CD4-positive, alpha-beta T cell treated with Interleukin-4 for 4 hours (primary cell): ENCODE measurements at regions not wholly inside any gene's neighbourhood (a gene's known extent, or its start where the extent isn't known, plus 50 kb on each side); places are given as distances from the start of the nearest gene placed in this dataset.
"Not testable (repeated sequence)": the region's sequence is repeated elsewhere in the genome, so short reads cannot be mapped to it uniquely, and the experiment has no call there.

Experiments used
- DNase-seq: peaks from one replicate; pipeline ENCODE4 v3.0.0-alpha.2; 2020

DNA sequence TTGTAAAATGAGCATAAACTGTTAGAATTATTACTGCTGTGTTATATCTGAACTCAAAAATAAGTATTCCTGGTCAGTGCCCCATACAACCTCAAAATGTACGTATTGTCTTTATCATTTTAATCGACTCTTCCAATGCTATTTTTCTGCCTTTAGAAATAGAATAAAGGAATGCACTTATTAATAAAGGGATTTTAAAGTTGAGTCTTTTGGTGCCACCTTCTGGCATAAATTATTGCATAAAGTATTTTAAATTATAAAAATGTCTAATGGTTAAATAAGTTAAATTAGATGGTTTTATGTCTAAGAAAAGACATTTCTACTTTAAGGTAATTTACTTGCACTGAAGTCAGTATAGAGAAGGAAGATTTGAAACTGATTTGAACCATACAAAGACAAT, 424.0 kb upstream of the NDST4 start:
- no peak for DNase-seq

DNA sequence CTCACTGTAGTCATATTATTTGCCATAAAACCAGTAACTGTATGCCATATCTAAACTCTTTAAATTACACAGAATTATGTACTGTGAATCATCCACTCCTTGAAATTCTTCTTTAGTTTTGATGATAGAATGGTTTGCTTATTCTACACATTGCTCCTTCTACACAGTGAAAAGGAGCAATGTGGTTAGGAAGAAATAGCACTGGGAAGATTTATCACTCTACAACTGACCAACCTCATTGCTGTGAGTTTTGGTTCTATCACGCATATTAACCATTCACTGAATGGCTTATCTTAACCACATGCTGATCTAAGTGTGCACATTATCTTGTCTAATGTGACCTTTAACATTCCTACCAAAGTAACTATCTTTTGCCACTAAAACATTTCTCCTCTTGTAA, 415.7 kb upstream of the NDST4 start:
- no peak for DNase-seq

DNA sequence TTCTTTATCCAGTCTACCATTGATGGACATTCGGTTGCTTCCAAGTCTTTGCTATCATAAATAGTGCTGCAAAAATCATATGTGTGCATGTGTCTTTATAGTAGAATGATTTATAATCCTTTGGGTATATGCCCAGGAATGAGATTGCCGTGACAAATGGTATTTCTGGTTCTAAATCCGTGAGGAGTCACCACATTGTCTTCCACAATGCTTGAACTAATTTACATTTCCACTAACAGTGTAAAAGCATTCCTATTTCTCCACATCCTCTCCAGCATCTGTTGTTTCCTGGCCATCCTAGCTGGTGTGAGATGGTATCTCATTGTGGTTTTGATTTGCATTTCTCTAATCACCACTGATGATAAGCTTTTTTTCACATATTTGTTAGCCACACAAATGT, 406.1 kb upstream of the NDST4 start:
- not testable (repeated sequence) for DNase-seq

DNA sequence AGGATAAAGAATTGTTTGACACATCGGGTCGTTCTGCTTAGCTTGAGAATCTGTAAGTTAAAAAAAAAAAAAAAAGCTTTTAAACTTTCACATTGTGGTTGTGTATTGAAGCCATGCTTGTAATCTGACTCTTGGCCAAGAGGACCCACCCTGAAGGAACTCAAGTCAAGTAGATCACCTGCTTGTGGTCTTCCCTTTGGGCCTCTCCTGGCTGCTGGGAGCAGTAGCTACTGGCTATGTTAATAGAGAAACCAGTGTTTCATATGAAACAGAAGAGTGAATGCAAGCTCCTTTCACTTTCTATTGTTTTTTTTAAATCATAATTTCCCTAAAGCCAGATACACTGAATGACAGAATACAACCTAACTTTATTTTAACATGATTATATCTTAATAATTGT, 402.4 kb upstream of the NDST4 start:
- no peak for DNase-seq

DNA sequence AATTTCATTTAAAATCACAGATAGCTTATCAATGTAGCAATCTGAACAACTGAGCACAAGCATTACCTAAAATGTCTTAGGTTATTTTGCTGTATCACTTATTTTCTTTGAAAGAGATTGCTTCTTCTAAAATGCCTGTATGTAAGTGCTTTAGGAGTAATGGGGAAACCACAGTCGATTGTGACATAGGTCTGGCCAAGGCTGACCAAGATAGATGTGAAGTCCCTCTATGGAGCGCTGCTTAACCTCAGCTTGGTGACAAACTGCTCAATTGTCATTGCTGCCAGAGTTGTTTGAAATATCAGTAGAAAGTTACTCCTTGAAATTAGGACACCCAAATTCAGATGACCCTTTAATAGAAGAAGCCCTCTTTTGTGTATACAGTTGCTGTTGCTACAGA, 401.9 kb upstream of the NDST4 start:
- no peak for DNase-seq

DNA sequence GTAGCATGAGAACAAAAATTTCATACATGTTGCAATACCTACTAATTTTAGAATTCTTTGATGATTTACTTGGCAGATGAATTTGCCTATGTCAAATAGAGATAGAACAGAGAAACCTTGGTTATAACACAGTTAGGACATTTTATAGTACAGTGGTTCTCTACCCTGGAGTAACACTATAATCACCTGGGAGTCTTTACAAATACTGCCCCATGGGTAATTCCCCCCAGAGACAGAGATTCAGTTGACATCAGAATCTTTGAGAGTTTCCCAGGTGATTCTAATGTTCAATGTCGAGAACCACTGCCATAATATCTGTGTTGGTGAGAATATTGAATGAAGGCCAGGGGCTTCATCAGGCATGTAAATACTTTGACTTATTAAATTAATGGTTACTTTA, 401.3 kb upstream of the NDST4 start:
- no peak for DNase-seq

DNA sequence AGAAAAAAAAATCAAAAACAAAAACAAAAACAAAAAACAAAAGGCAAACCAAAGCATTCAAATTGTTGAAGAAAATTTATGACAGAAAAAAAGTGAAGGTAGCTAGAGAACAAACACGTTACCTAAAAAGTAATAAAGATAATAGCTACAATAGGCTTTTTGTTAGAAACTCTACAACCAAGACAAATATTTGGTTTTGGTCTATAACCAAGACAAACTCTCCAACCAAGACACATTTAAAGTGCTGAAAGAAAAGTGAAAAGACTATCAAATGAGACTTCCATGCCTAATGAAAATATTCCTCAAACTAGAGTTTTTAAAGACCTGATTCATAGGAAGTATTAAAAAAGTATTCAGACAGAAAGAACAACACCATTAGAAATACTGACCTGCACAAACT, 391.9 kb upstream of the NDST4 start:
- no peak for DNase-seq

DNA sequence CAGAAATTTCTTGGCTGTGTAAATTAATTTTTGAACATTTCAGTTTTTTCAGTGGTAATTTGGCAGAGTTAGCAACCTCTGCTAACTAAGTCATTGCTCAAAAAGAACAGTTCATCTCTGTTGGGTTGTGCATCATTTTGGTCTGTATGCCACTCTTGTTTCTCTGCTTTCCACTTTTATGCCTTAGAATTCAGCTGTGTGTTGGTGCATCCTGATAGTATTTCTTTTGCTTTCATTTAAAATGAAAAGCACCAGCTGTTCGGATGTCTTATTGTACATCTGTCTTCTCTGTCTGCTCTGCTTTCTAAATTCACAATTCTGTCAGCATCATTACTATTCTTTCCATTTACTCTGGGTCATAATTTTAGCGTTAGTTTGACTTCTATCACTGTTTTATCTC, 388.2 kb upstream of the NDST4 start:
- DNase-seq = no peak

DNA sequence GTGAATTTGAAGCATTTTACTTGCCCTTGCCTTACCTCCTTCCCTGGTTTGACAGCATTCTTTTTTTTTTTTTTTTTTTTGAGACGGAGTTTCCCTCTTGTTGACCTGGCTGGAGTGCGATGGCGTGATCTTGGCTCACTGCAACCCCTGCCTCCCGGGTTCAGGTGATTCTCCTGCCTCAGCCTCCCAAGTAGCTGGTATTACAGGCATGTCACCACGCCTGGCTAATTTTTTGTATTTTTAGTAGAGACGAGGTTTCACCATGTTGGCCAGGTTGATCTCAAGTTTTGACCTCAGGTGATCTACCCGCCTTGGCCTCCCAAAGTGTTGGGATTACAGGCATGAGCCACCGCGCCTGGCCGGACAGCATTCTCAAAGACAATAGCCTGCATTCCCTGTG, 380.4 kb upstream of the NDST4 start:
- not testable (repeated sequence) for DNase-seq

DNA sequence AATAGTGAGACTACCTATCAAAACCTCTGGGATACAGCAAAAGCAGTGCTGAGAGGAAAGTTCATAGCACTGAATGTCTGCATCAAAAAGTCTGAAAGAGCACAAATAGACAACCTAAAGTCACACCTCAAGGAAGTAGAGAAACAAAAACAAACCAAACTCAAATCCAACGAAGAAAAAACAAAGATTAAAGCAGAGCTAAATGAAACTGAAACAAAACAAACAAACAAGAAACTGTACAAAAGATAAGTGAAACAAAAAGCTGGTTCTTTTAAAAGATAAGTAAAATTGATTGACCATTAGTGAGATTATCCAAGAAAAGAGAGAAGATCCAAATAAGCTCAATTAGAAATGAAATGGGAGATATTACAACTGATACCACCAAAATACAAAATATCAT, 378.3 kb upstream of the NDST4 start:
- DNase-seq = no peak

DNA sequence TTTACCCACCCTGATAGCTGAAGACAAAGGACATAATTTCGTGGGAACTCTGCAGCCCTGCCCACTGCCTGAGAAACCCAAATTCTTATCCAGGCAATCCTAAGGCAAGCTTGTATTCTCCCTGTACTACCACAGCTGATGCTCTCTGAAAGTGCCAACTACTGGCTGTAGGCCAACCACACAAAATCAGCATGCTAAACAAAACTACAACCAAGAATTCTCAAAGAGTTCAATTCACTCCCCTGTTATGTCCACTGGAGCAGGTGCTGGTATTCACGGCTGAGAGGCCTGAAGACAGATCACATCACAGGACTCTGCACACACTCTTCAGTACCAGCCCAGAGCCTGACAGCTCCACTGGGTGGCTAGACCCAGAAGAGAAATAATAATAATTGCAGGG, 375.9 kb upstream of the NDST4 start:
- DNase-seq = no peak

DNA sequence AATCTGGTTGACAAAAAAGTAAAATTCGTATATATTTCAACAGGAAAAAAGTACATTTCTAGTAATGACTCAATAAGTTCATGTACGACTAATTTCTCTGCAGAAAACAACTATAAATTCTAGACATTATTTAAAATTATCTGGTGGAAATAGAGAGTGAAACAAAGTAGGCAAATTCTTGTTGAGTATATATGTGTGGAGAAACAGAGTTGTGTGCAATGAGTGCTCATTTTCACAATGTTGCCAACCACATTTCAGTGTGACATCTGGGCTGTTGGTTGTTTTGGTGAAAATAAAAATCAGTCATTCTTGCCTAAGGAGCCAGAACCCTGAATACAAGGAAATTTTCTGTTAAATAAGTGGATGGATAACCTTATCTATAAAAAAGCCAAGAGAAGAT, 372.0 kb upstream of the NDST4 start:
- no peak for DNase-seq

DNA sequence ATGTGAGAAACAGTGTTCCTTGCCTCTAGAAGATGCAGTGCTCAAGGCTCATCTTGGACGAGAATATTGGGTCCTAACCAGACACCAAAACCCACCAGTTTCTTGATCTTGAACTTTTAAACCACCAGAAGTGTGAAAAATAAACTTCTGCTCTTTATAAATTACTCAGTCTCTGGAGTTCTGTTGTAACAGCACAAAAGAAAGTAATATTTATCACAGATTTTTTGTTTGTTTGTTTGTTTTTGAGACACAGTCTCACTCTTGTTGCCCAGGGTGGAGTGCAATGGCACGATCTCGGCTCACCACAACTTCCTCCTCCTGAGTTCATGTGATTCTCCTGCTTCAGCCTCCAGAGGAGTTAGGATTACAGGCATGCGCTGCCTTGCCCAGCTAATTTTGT, 371.1 kb upstream of the NDST4 start:
- DNase-seq = no peak

DNA sequence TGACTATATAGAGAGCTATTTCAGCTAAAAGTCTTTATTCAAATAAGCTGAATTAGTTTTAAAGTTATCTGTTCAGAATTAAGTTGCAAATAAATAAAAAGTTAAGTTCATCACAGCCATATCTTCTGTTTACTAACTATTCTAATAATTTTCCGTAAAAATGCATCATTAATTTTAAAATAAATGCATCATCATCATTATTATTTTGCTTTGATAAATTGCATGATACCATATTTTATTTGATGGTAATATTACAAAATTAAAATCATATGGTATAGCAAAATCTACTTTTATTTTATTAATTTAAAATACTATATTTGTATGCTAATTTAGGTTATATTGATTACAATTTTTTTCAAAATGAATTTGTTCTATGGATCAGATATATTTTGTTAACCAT, 357.3 kb upstream of the NDST4 start:
- DNase-seq = no peak

DNA sequence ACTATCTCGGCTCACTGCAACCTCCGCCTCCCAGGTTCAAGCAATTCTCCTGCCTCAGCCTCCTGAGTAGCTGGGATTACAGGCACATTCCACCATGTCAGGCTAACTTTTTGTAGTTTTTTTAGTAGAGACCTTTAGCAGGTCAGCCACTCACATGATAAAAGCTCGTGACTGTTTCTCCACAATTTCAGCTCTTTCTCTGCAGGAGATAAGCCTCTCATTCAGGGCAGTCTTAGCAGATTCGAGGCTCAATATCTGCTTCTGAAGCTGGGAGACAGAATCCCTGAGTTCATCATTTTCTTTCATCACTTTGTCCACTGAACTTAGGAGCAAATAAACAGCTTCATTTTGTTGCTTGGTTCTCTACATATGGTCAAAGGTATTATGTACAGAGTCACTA, 345.9 kb upstream of the NDST4 start:
- not testable (repeated sequence) for DNase-seq

DNA sequence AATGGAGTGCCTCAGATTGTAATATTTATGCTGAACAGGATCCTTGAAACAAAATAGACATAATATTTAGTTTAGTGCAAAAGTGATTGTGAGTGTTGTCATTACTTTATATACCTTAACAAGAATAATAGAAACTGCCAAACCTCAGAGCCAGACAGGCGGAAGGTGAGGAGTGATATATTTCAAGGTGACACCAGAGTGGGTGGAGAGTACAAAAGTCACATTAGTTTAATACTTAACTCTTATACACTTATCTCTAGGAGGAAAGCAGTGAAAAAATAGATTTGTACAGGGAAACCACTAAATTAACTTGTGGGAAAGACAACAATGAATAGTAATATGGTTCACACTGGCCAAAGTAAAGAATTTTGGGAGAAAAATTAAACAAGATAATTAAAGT, 342.8 kb upstream of the NDST4 start:
- DNase-seq = no peak

DNA sequence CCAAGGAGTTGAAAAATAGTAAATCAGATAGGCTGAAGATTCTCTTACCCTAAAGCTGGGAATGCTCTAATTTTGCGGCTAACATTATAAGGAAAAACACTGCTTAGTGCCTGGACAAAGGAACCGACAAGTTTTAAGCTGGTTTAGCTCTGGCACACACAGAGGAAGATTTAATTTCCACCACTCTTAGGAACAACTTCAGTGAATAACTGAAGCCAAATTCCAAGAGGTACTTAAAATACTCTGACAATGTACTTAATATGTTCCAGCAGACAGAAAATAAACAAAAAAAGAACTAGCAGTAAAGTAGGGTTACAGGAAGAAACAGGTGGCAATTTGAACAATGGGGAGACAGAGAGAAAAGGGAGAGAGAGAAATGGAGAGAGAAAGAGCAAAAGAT, 340.8 kb upstream of the NDST4 start:
- no peak for DNase-seq

DNA sequence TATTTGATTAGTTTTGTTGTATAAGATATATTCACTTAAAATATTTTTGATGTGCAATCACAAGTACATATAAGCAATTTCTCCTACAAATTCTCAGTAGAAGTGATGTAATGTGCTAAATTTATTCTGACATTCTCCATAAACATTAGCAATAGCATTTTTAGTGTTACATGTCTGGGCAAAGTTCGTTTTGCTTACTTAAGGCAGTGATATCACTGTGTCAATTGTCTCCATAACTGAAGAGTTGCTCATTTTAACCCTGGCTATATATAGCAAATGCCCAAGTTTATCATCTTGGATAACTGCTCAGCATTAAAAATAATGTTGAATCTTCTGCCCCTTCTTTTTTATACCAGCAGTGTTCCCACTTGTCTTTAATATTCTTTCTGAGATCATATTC, 340.0 kb upstream of the NDST4 start:
- DNase-seq = no peak

DNA sequence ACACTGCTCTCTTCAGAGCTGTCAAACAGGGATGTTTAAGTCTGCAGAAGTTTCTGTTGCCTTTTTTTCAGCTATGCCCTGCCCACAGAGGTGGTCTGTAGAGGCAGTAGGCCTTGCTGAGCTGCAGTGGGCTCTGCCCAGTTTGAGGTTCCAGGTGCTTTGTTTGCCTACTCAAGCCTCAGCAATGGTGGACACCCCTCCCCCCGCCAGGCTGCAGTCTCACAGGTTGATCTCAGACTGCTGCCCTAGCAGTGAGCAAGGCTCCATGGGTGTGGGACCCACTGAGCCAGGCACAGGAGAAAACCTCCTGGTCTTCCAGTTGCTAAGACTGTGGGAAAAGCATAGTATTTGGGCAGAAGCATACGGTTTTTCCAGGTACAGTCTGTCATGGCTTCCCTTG, 338.8 kb upstream of the NDST4 start:
- DNase-seq = not testable (repeated sequence)

DNA sequence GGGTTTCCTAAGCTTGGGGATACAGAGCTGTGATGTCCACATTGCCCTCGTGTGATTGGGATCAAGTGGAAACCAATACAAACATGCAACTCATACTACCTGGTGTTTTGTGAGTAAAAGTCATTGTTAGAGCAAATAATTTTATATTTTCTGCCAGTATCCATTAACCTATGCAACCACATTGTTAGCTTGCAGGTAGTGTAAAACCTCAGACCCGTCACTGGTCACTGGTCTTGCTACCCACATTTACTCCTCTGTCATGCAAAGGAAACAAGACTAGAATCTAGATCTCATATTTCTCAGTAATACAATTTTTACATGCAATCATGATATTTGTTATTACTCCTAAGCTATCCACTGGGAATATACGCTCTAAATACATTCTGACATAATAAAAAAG, 324.3 kb upstream of the NDST4 start:
- DNase-seq = no peak

DNA sequence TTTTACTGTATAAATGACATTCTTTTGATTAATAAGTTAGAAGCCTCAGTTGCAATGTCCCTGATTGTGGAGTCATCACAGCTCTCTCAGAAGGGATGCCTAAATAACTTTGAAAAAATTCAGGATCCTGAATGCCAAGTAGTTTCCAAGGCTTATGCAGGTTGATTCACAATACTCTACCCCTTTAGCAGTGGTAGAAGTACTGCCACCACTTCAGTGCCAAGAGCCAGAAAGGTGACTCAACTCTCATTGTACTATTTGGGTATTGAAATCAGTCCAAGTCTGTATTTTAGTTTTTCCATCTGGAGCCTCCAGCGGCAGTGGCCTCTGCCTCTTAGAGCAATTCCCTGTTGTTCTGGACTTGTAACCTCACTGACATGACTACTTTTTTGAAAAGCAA, 320.1 kb upstream of the NDST4 start:
- DNase-seq = no peak

DNA sequence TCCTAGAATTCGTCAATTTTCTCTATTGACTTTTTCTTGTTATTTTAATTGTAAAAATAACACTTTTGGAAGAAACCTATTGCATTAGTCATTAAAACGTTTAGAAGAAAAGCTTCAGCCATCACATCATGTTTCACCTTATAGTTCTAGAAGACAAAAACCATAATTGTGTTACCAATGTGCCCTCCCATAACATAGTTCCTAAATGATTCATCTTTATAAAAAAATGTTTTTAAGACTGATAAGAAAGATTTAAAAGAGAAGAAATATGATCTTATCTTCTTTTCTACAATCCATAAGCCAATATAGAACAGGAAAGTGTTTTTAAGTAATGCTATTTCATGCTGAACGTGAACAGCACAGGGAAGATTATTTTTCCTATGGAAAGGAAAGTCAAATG, 316.6 kb upstream of the NDST4 start:
- DNase-seq = no peak

DNA sequence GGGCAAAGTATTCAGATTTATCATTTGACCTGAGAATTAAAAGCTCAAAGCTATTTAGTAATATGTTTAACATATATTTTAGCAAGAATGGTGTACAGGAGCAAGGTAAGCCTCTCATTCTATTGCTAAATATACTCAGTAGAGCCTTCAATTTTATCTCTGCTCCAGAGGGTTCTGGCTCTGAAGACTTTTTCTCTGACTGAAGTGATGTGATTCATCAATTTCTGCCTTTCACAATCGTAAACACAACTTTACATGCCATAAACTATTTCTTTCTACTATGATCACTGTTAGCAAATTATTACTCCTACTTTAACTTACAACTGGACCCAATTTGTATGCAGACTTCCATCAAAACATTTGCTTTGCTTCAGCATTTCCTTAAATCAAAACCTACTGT, 315.0 kb upstream of the NDST4 start:
- no peak for DNase-seq

DNA sequence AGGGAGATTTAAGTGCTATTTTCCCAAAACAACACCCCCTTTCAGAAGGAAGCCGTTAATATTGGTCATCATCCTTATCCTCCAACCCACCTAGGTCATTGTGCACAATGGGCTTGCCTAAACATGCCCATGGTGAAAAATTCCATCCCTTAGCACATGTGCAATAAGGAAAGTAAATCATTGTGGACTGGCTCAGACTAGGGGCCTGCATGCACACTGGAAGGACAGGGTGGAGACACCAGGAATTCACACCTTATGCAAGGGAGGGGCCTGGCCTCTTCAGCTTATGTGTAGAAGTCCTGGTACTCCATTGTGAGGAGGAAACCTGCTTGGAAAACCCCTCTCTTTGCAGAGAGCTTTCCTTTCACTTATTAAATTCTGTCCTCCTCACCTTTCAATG, 311.4 kb upstream of the NDST4 start:
- no peak for DNase-seq

DNA sequence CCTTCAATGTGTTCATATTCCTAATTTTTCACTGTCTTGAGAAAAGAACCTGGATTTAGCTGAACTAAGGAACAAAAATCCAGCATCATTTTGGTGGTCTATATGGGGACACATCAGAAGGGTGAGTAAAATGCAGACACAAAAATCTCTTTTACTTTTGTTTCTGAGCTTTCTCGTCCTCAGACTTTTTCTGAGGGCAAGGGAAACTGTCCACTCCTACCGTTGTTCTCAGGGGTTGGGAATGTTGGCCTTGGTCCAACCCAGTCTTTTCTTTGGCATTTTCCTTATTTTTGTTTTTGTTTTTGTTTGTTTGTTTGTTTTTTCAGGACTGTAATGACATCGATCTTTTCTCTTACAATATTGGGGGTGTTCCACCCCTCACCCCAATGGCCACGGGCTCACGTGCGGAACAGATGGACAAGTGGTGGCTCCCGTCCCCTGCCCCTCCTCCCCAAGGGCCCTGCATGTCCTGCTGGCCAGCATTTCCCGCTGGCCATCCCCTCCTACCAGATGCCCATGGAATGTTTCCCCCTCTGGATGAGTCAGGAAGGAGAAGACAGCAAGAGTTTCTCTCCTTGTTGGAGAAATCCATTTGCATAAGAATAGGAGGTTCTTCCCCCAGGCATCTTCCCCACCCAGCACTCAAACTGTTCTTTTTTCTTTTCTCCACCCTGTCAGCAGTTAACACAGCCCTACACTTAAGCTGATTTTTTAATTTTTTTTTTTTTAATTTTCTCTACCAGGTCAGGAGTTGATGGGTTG, 305.4 kb upstream of the NDST4 start:
- no peak for DNase-seq

DNA sequence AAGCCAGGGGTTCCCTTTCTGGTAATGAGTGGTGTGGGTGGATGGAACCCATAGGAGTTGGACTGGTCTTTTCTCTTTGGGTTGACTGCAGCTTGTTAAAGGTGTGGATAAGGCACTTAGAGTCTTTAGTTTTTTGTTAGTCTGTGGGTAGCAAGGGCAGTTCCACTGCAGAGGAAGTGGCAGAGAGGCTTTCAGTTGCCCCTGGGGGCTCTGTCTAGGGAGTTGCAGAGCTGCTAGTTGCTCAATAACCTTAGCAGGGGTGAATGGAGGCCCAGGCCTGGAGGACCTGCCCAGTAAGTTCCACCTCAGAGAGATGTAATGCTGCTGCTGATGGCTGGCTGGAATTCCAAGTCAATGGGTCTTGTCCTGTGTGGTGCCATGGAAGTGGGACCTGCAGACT, 282.6 kb upstream of the NDST4 start:
- DNase-seq = no peak
